Uterus (tissue), 3 donors: ENCODE measurements at regions not wholly inside any gene's neighbourhood (a gene's known extent, or its start where the extent isn't known, plus 50 kb on each side); places are given as distances from the start of the nearest gene placed in this dataset.

Experiments
- DNase-seq, 2 donors: peaks; one replicate each; pipeline ENCODE4 v3.0.0-alpha.2; 2019 to 2020
- H3K27ac ChIP-seq, 2 donors: fragments of 200-600 bp; sonication (generic); 1 replicate in 1 of 2; 2 replicates in 1 of 2; pipeline ENCODE4 v1.5.1; 2016 to 2018
- H3K27me3 ChIP-seq, 2 donors: fragments of 200-600 bp; sonication (generic); one replicate each; pipeline ENCODE4 v1.5.1; 2018 to 2019; ENCODE audit warnings: control low read depth in 1 of 2
- H3K36me3 ChIP-seq, 2 donors: fragments of 200-600 bp; sonication (generic); one replicate each; pipeline ENCODE4 v1.5.1; 2019; ENCODE audit warnings: control low read depth in 1 of 2
- H3K4me1 ChIP-seq, 2 donors: fragments of 200-600 bp; sonication (generic); one replicate each; pipeline ENCODE4 v1.5.1; 2018 to 2019; ENCODE audit warnings: control low read depth in 1 of 2
- H3K4me3 ChIP-seq, 2 donors: fragments of 200-600 bp; sonication (generic); 1 replicate in 1 of 2; 2 replicates in 1 of 2; pipeline ENCODE4 v1.5.1; 2018 to 2019; ENCODE audit warnings: mild to moderate bottlenecking in 1 of 2
- H3K9me3 ChIP-seq, 2 donors: fragments of 200-600 bp; sonication (generic); one replicate each; pipeline ENCODE4 v1.5.1; 2019; ENCODE audit warnings: control low read depth in 1 of 2
- CTCF ChIP-seq, 4 experiments: fragments of 200-600 bp in 2 of 4; fragments of 450-650 bp in 2 of 4; sonication (generic) in 2 of 4; IDR thresholded peaks; one replicate each; pipeline ENCODE4 v1.5.1; 2016 to 2019; ENCODE audit warnings: antibody characterized with exemption in 4 of 4, mild to moderate bottlenecking in 2 of 4, moderate library complexity in 1 of 4
- POLR2A ChIP-seq, 2 donors: fragments of 450-650 bp; IDR thresholded peaks; one replicate each; pipeline ENCODE4 v1.6.1; 2016; ENCODE audit warnings: antibody characterized with exemption in 2 of 2, mild to moderate bottlenecking in 1 of 2, moderate library complexity in 1 of 2
- intact Hi-C: fragments of 100-400 bp; cut with DNase I; formaldehyde crosslinking; loops from one replicate; pipeline ENCODE4 v1.15.1; 2023; ENCODE audit warnings: low total_unique reads
- donor health status: DM: yes; HTN: yes; CAD: no.

- Histone ChIP-seq H3K36me3 (no peaks in the 10 kb centered on the region), H3K27ac (no peak overlapping the region), H3K27me3 (no peaks in the 10 kb centered on the region), H3K4me1 (no peaks in the 10 kb centered on the region), H3K4me3 (no peak overlapping the region), H3K9me3 (no peaks in the 10 kb centered on the region)
- TF ChIP-seq POLR2A (IDR thresholded peaks at IDR 0.05) (no peak), CTCF (IDR thresholded peaks at IDR 0.05) (no peak)
- intact Hi-C loops: no loop called here
- no peak for DNase-seq
Observed at GRCh38 chr14:86521843-86522242, 991.9 kb downstream of the FLRT2 start.

GRCh38 chr14:86521031-86521730 lies 991.2 kb downstream of the FLRT2 start:
- Histone ChIP-seq H3K9me3 (no peaks in the 10 kb centered on the region), H3K4me1 (no peaks in the 10 kb centered on the region), H3K36me3 (no peaks in the 10 kb centered on the region), H3K27me3 (no peaks in the 10 kb centered on the region), H3K4me3 (no peak overlapping the region), H3K27ac (no peak overlapping the region)
- no peak for DNase-seq
- intact Hi-C loops: no loop called here
- TF ChIP-seq POLR2A (IDR thresholded peaks at IDR 0.05): no peak
- no peak for TF ChIP-seq CTCF (IDR thresholded peaks at IDR 0.05)

GRCh38 chr14:86518298-86518697 lies 988.4 kb downstream of the FLRT2 start:
- no peak overlapping the region for H3K4me3 ChIP-seq

GRCh38 chr14:86515195-86515594 lies 985.3 kb downstream of the FLRT2 start:
- H3K9me3 ChIP-seq: no peaks in the 10 kb centered on the region
- intact Hi-C loops: no loop called here
- H3K27me3 ChIP-seq: no peaks in the 10 kb centered on the region
- TF ChIP-seq POLR2A (IDR thresholded peaks at IDR 0.05) (no peak), CTCF (IDR thresholded peaks at IDR 0.05) (no peak)
- peaks cover 0 to 6% of the 10 kb centered on the region in 2 donors for H3K4me1 ChIP-seq
- no peak overlapping the region for H3K4me3 ChIP-seq
- no peak overlapping the region for H3K27ac ChIP-seq
- DNase-seq: no peak
- H3K36me3 ChIP-seq: no peaks in the 10 kb centered on the region

More at GRCh38 chr14:86518298-86518697, 988.4 kb downstream of the FLRT2 start:
- Histone ChIP-seq H3K9me3 (no peaks in the 10 kb centered on the region), H3K27ac (no peak overlapping the region), H3K4me1 (no peaks in the 10 kb centered on the region), H3K36me3 (no peaks in the 10 kb centered on the region), H3K27me3 (no peaks in the 10 kb centered on the region)
- TF ChIP-seq CTCF (IDR thresholded peaks at IDR 0.05) (no peak), POLR2A (IDR thresholded peaks at IDR 0.05) (no peak)
- intact Hi-C loops: no loop called here
- DNase-seq: no peak

GRCh38 chr14:86513564-86513963 lies 983.6 kb downstream of the FLRT2 start:
- intact Hi-C loops: no loop called here
- DNase-seq: no peak

More at GRCh38 chr14:86513564-86513963, 983.6 kb downstream of the FLRT2 start:
- Histone ChIP-seq H3K27me3 (no peaks in the 10 kb centered on the region), H3K4me3 (no peak overlapping the region), H3K4me1 (peaks cover 0 to 6% of the 10 kb centered on the region in 2 donors), H3K9me3 (no peaks in the 10 kb centered on the region), H3K36me3 (no peaks in the 10 kb centered on the region), H3K27ac (no peak overlapping the region)
- no peak for TF ChIP-seq CTCF (IDR thresholded peaks at IDR 0.05)
- TF ChIP-seq POLR2A (IDR thresholded peaks at IDR 0.05): no peak
